Natural killer cell (primary cell): ENCODE measurements at regions not wholly inside any gene's neighbourhood (a gene's known extent, or its start where the extent isn't known, plus 50 kb on each side); places are given as distances from the start of the nearest gene placed in this dataset.

Source experiments
- ATAC-seq, 3 donors: fragments of 150-1000 bp in 2 of 3; fragments of 200-7000 bp in 1 of 3; cut with Tn5 transposase; 1 replicate in 1 of 3; 2 replicates in 2 of 3; pipeline ENCODE4 v1.10.0; 2021; ENCODE audit warnings: mild to moderate bottlenecking in 2 of 3, moderate library complexity in 2 of 3
- DNase-seq, 2 donors: peaks; one replicate each; pipeline versions ENCODE4 v3.0.0 to v3.0.0-alpha.2; 2013 to 2021; ENCODE audit warnings: mixed read lengths in 1 of 2
- H3K27ac ChIP-seq: one replicate; pipeline ENCODE4 v1.5.1; 2013; ENCODE audit warnings: mild to moderate bottlenecking, low read length
- H3K27me3 ChIP-seq: one replicate; pipeline ENCODE4 v1.6.1; 2013; ENCODE audit warnings: low read length; ENCODE audit not compliant: control insufficient read depth, insufficient read depth
- H3K36me3 ChIP-seq: one replicate; pipeline ENCODE4 v1.6.1; 2013; ENCODE audit warnings: low read length; ENCODE audit not compliant: control insufficient read depth, insufficient read depth
- H3K4me1 ChIP-seq: one replicate; pipeline ENCODE4 v1.6.1; 2013; ENCODE audit warnings: low read length; ENCODE audit not compliant: control insufficient read depth, insufficient read depth
- H3K4me3 ChIP-seq: one replicate; pipeline ENCODE4 v1.5.1; 2013; ENCODE audit warnings: low read length
- H3K9me3 ChIP-seq: one replicate; pipeline ENCODE4 v1.6.1; 2013; ENCODE audit warnings: low read length; ENCODE audit not compliant: control insufficient read depth, insufficient read depth
- H3K27ac Mint-ChIP-seq, 2 donors: one replicate each; pipeline ENCODE4 v1.8.0; 2022; ENCODE audit warnings: mild to moderate bottlenecking in 2 of 2, mixed read lengths in 2 of 2, moderate library complexity in 1 of 2
- H3K27me3 Mint-ChIP-seq, 2 donors: one replicate each; pipeline ENCODE4 v1.8.0; 2022; ENCODE audit warnings: low read depth in 2 of 2, mixed read lengths in 2 of 2
- H3K36me3 Mint-ChIP-seq: one replicate; pipeline ENCODE4 v1.8.0; 2022; ENCODE audit warnings: mixed read lengths
- H3K4me1 Mint-ChIP-seq, 2 donors: one replicate each; pipeline ENCODE4 v1.8.0; 2022; ENCODE audit warnings: mixed read lengths in 2 of 2
- H3K4me3 Mint-ChIP-seq: one replicate; pipeline ENCODE4 v1.8.0; 2022; ENCODE audit warnings: mild to moderate bottlenecking, moderate library complexity, mixed read lengths
- H3K9me3 Mint-ChIP-seq, 2 donors: one replicate each; pipeline ENCODE4 v1.8.0; 2022; ENCODE audit warnings: mixed read lengths in 2 of 2
- CTCF ChIP-seq: fragments of 200-600 bp; IDR thresholded peaks from one replicate; pipeline ENCODE4 v1.8.0; 2022; ENCODE audit warnings: antibody characterized with exemption
- WGBS: methylation state at CpG from one replicate; pipeline ENCODE4 v1.1.7; 2013; ENCODE audit warnings: missing lambda C conversion rate; ENCODE audit not compliant: insufficient coverage; 5-methylcytosine and 5-hydroxymethylcytosine counted together
- intact Hi-C: fragments of 100-400 bp; cut with micrococcal nuclease; formaldehyde crosslinking; loops from one replicate; pipeline ENCODE4 v1.14.2; 2022

DNA sequence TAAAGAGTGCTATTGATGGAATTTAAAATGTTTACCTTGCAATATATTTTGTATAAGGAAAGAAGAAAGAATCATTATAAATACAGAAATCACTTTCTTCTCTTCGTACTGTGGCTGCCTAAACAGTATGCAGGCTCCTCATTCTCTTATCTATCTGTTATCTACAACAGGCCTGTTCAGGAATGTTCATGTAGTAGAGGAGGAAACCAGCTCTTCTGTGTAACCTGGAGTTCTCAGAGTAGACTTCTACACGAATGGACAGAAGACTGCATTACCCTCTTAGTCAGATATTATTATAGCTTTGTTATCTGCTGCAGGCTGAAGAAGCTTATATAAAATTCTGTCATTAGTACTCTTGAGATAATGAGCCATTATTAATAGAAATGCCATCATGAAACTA lies 1225.9 kb upstream of the CNTN5 start:
- ATAC-seq (no peak), DNase-seq (no peak)
- intact Hi-C loops = no loop called here
- H3K36me3 ChIP-seq = no peaks in the 10 kb centered on the region
- H3K4me1 Mint-ChIP-seq = no peaks in the 10 kb centered on the region
- H3K27ac Mint-ChIP-seq = no peak overlapping the region
- H3K27ac ChIP-seq = no peak overlapping the region
- WGBS = no CpG with 5 or more reads among the region's 2 CpGs
- no peaks in the 10 kb centered on the region for H3K27me3 Mint-ChIP-seq
- H3K36me3 Mint-ChIP-seq = peaks cover 23% of the 10 kb centered on the region
- no peak for TF ChIP-seq CTCF
- H3K9me3 Mint-ChIP-seq = peaks cover 16 to 32% of the 10 kb centered on the region in 2 donors
- peaks cover 4% of the 10 kb centered on the region for H3K9me3 ChIP-seq
- no peaks in the 10 kb centered on the region for H3K4me1 ChIP-seq
- no peaks in the 10 kb centered on the region for H3K27me3 ChIP-seq
- no peak overlapping the region for H3K4me3 ChIP-seq
- no peak overlapping the region for H3K4me3 Mint-ChIP-seq

GRCh38 chr11:97800891-97801290 lies 1219.9 kb upstream of the CNTN5 start:
- intact Hi-C loops = no loop called here
- Histone ChIP-seq H3K27ac (no peak overlapping the region), H3K9me3 (peaks cover 4% of the 10 kb centered on the region), H3K4me3 (no peak overlapping the region), H3K36me3 (no peaks in the 10 kb centered on the region), H3K27me3 (no peaks in the 10 kb centered on the region), H3K4me1 (no peaks in the 10 kb centered on the region)
- Mint-ChIP-seq H3K27ac (no peak overlapping the region), H3K36me3 (peaks cover 8% of the 10 kb centered on the region), H3K4me3 (no peak overlapping the region), H3K9me3 (peaks cover 9 to 30% of the 10 kb centered on the region in 2 donors), H3K4me1 (no peaks in the 10 kb centered on the region), H3K27me3 (no peaks in the 10 kb centered on the region)
- WGBS = 73% methylated on average over 2 of the region's 3 CpGs
- no peak for DNase-seq
- ATAC-seq = no peak
- TF ChIP-seq CTCF = no peak

- Mint-ChIP-seq H3K4me3 (no peak overlapping the region), H3K4me1 (no peaks in the 10 kb centered on the region), H3K9me3 (peaks cover 13 to 22% of the 10 kb centered on the region in 2 donors), H3K27ac (no peak overlapping the region), H3K27me3 (no peaks in the 10 kb centered on the region), H3K36me3 (peaks cover 6% of the 10 kb centered on the region)
- intact Hi-C loops = no loop called here
- no peak overlapping the region for H3K27ac ChIP-seq
- no peak overlapping the region for H3K4me3 ChIP-seq
- no peak for DNase-seq
- no peak for ATAC-seq
- no peaks in the 10 kb centered on the region for H3K4me1 ChIP-seq
- TF ChIP-seq CTCF = no peak
- H3K27me3 ChIP-seq = no peaks in the 10 kb centered on the region
- WGBS = 70% methylated on average over 4 of the region's 4 CpGs
- H3K36me3 ChIP-seq = no peaks in the 10 kb centered on the region
- no peaks in the 10 kb centered on the region for H3K9me3 ChIP-seq
These were observed 1206.3 kb upstream of the CNTN5 start for GRCh38 chr11:97814325-97814959.

- TF ChIP-seq CTCF = no peak
- Mint-ChIP-seq H3K36me3 (peaks cover 5% of the 10 kb centered on the region), H3K9me3 (peaks cover 13 to 21% of the 10 kb centered on the region in 2 donors), H3K27ac (no peak overlapping the region), H3K4me1 (no peaks in the 10 kb centered on the region), H3K4me3 (no peak overlapping the region), H3K27me3 (no peaks in the 10 kb centered on the region)
- intact Hi-C loops = no loop called here
- no peak overlapping the region for H3K4me3 ChIP-seq
- no peak for DNase-seq
- WGBS = 71% methylated on average over 1 of the region's 1 CpG
- no peak for ATAC-seq
- no peak overlapping the region for H3K27ac ChIP-seq
- H3K4me1 ChIP-seq = no peaks in the 10 kb centered on the region
- H3K9me3 ChIP-seq = peaks cover 5% of the 10 kb centered on the region
- H3K27me3 ChIP-seq = no peaks in the 10 kb centered on the region
- no peaks in the 10 kb centered on the region for H3K36me3 ChIP-seq
These were observed 1205.1 kb upstream of the CNTN5 start for GRCh38 chr11:97815667-97816066.
